K562 (cell line): ENCODE measurements at regions not wholly inside any gene's neighbourhood (a gene's known extent, or its start where the extent isn't known, plus 50 kb on each side); places are given as distances from the start of the nearest gene placed in this dataset.

Experiments
- ATAC-seq: fragments of 200-7000 bp; cut with Tn5 transposase; 3 replicates; pipeline ENCODE4 v1.9.1; 2020; ENCODE audit warnings: moderate library complexity
- BruUV-seq: library from RNA; stranded (reverse); fragments of 400-500 nt; replicated peaks from 2 replicates; lab custom pipeline; 2021; lab: Mats Ljungman, UMichigan
- CTCF ChIA-PET: fragments of 300-600 bp; formaldehyde crosslinking; extraction: SDS; loops from one replicate; lab custom pipeline; 2021; ENCODE audit warnings: low intra/inter-chr PET ratio; lab: Yijun Ruan, JAX
- POLR2A ChIA-PET: fragments of 300-600, 350-650 bp; sonication (Branson Sonifier 250); formaldehyde crosslinking; extraction: SDS; loops from one replicate; lab custom pipeline; 2021; ENCODE audit warnings: antibody characterized with exemption, inconsistent platforms; lab: Yijun Ruan, JAX
- DNase-seq, 4 experiments: peaks; one replicate each; pipeline versions ENCODE4 v3.0.0 to v3.0.0-alpha.2; 2011 to 2018; ENCODE audit warnings: low spot score in 3 of 4, mixed read lengths in 3 of 4; ENCODE audit errors: extremely low read depth in 1 of 4
- FAIRE-seq: peaks from 2 replicates; lab custom pipeline; 2011; peaks lifted over from hg19 to GRCh38; lab: Jason Lieb, UNC
- H2AFZ ChIP-seq: 2 replicates; pipeline ENCODE4 v1.6.0; 2011; ENCODE audit warnings: low read depth, low read length, control low read depth, inconsistent platforms
- H3K27ac ChIP-seq: fragments of 200-600 bp; 3 replicates; pipeline ENCODE4 v1.8.0; 2011; ENCODE audit warnings: low read depth, mild to moderate bottlenecking, control low read depth, inconsistent platforms, low read length, moderate library complexity, mixed read lengths; ENCODE audit errors: extremely low read depth
- H3K27me3 ChIP-seq, 2 experiments: fragments of 300-600 bp in 1 of 2; 2 replicates in 1 of 2; 3 replicates in 1 of 2; pipeline versions ENCODE4 v1.6.0 to v1.8.0; 2011; ENCODE audit warnings: inconsistent platforms in 2 of 2, low read length in 2 of 2, mild to moderate bottlenecking in 1 of 2, mixed read lengths in 1 of 2, moderate library complexity in 1 of 2; ENCODE audit not compliant: control insufficient read depth in 2 of 2, insufficient read depth in 2 of 2
- H3K36me3 ChIP-seq: fragments of 300-600 bp; 3 replicates; pipeline ENCODE4 v1.8.0; 2011; ENCODE audit warnings: mild to moderate bottlenecking, low read length, inconsistent platforms; ENCODE audit not compliant: control insufficient read depth, insufficient read depth
- H3K4me1 ChIP-seq, 2 experiments: fragments of 200-600 bp in 1 of 2; replicated peaks in 1 of 2; 2 replicates in 1 of 2; 3 replicates in 1 of 2; pipeline versions ENCODE4 v1.5.1 to v1.8.0; 2011; ENCODE audit warnings: inconsistent platforms in 2 of 2, low read length in 2 of 2, mild to moderate bottlenecking in 1 of 2, mixed read lengths in 1 of 2, moderate library complexity in 1 of 2; ENCODE audit not compliant: control insufficient read depth in 2 of 2, insufficient read depth in 2 of 2
- H3K4me2 ChIP-seq: 2 replicates; pipeline ENCODE4 v1.6.1; 2011; ENCODE audit warnings: low read length, control low read depth, inconsistent platforms, mixed read lengths; ENCODE audit not compliant: insufficient read depth
- H3K4me3 ChIP-seq: fragments of 200-600 bp; sonication (generic), shearing (Covaris generic); 2 replicates; pipeline ENCODE4 v1.5.1; 2016; ENCODE audit warnings: control low read depth, inconsistent platforms
- H3K79me2 ChIP-seq: fragments of 200-600 bp; 3 replicates; pipeline ENCODE4 v1.8.0; 2011; ENCODE audit warnings: low read length, inconsistent platforms; ENCODE audit not compliant: control insufficient read depth, insufficient read depth
- H3K9ac ChIP-seq, 2 experiments: 2 replicates each; pipeline versions ENCODE4 v1.6.0 to v1.6.1; 2011; ENCODE audit warnings: low read depth in 2 of 2, low read length in 2 of 2, control low read depth in 1 of 2, inconsistent platforms in 1 of 2, mild to moderate bottlenecking in 1 of 2, mixed read lengths in 1 of 2; ENCODE audit not compliant: insufficient read depth in 1 of 2
- H3K9me1 ChIP-seq: one replicate; pipeline ENCODE4 v1.6.0; 2011; ENCODE audit warnings: inconsistent platforms, mild to moderate bottlenecking, low read length, moderate library complexity; ENCODE audit not compliant: control insufficient read depth, insufficient read depth
- H3K9me3 ChIP-seq: replicated peaks from 2 replicates; pipeline ENCODE4 v1.5.1; 2011; ENCODE audit warnings: low read depth, low read length, inconsistent platforms; ENCODE audit not compliant: control insufficient read depth, insufficient read depth
- H4K20me1 ChIP-seq: replicated peaks from 2 replicates; pipeline ENCODE4 v1.6.1; 2011; ENCODE audit warnings: low read length, inconsistent platforms, mixed read lengths; ENCODE audit not compliant: control insufficient read depth, insufficient read depth
- DDX20 ChIP-seq: fragments of 450-650 bp; IDR thresholded peaks from 2 replicates; pipeline ENCODE4 v1.6.1; 2016; ENCODE audit warnings: missing genetic modification characterization, low read depth, mild to moderate bottlenecking, missing compliant biosample characterization, moderate library complexity
- HDAC8 ChIP-seq: fragments of 450-650 bp; IDR thresholded peaks from 2 replicates; pipeline ENCODE4 v1.6.1; 2016; ENCODE audit warnings: mild to moderate bottlenecking, missing genetic modification characterization, moderate library complexity, missing compliant biosample characterization
- NFIC ChIP-seq: fragments of 450-650 bp; IDR thresholded peaks from 2 replicates; pipeline ENCODE4 v1.6.1; 2017; ENCODE audit warnings: mild to moderate bottlenecking, inconsistent platforms
- PHF21A ChIP-seq: fragments of 450-650 bp; IDR thresholded peaks from 2 replicates; pipeline ENCODE4 v1.6.1; 2017; ENCODE audit warnings: low read depth, borderline replicate concordance
- RBFOX2 ChIP-seq: fragments of 200-400 bp; formaldehyde crosslinking; IDR thresholded peaks from 2 replicates; pipeline ENCODE4 v1.6.1; 2017; ENCODE audit warnings: low read depth, mild to moderate bottlenecking, low read length, moderate library complexity
- TOE1 ChIP-seq, 2 experiments: fragments of 450-650 bp in 1 of 2; sonication (generic) in 1 of 2; formaldehyde crosslinking in 1 of 2; IDR thresholded peaks; 2 replicates each; pipeline versions ENCODE4 v1.7.1 to v1.8.0; 2016 to 2022; ENCODE audit warnings: borderline replicate concordance in 2 of 2, mild to moderate bottlenecking in 2 of 2, antibody characterized with exemption in 1 of 2, inconsistent platforms in 1 of 2, low read depth in 1 of 2, missing genetic modification reagents in 1 of 2, moderate library complexity in 1 of 2
- WGBS: fragments of 100-300 bp; shearing (Covaris generic); methylation state at CpG from one replicate; pipeline ENCODE4 v1.1.6; 2016; ENCODE audit warnings: low coverage, mixed read lengths; ENCODE audit not compliant: insufficient coverage; ENCODE audit errors: missing lambda C conversion rate; 5-methylcytosine and 5-hydroxymethylcytosine counted together
- in situ Hi-C: fragments of 300-500 bp; cut with MboI; formaldehyde crosslinking; loops from 4 replicates; pipeline ENCODE4 v1.15.0; 2018; ENCODE audit warnings: inconsistent platforms, mixed read lengths
- intact Hi-C: fragments of 100-400 bp; cut with micrococcal nuclease; formaldehyde crosslinking; loops from 2 replicates; pipeline ENCODE4 v1.14.2; 2022

GRCh38 chr7:131027287-131027773, 293.3 kb upstream of the KLF14 start (continued):
- TF ChIP-seq TOE1 (IDR thresholded peaks at IDR 0.05; ENCODE audit: borderline replicate concordance) (no peak), TOE1 (CRISPR knock-in tag; IDR thresholded peaks at IDR 0.05; ENCODE audit: borderline replicate concordance, low read depth) (0 out of 2 replicates have a peak, but pooled peaks have one; percentile 63), RBFOX2 (no peak), HDAC8 (tag) (no peak), DDX20 (tag) (no peak), PHF21A (0 out of 2 replicates have a peak, but pooled peaks have one; percentile 50)
- TF ChIP-seq, all 486 proteins: peak for 7

- Histone ChIP-seq H3K36me3 (no peaks in the 10 kb centered on the region), H3K27me3 (no peaks in the 10 kb centered on the region; a peak in 1 of 5 replicates), H3K9ac (no peak overlapping the region), H3K9me3 (0 out of 2 replicates have a peak, but pooled peaks cover 3% of the 10 kb centered on the region), H4K20me1 (peaks cover 5% of the 10 kb centered on the region; the same call in 1 of the 2 replicates), H3K4me1 (no peaks in the 10 kb centered on the region), H3K9me1 (no peaks in the 10 kb centered on the region), H3K4me3 (no peak overlapping the region), H3K27ac (no peak overlapping the region), H2AFZ (no peak overlapping the region), H3K4me2 (no peak overlapping the region), H3K79me2 (no peaks in the 10 kb centered on the region)
- TF ChIP-seq NFIC: no peak
- no TSS peak for BruUV-seq
- in situ Hi-C loops: no loop called here
- 37% methylated on average over 2 of the region's 2 CpGs for WGBS
- intact Hi-C loops: no loop called here
- POLR2A ChIA-PET: interaction anchor here (0.8 kb wide), 1 partner anchor 9 kb away, joined by 3 read pairs; no protein-coding TSS in a partner anchor
- no peak for ATAC-seq
- CTCF ChIA-PET: no interaction called here
- no peak for FAIRE-seq
- DNase-seq: no peak
Observed at GRCh38 chr7:131028295-131028694, 294.3 kb upstream of the KLF14 start.
